ENCODE measurements at regions not wholly inside any gene's neighbourhood (a gene's known extent, or its start where the extent isn't known, plus 50 kb on each side); places are given as distances from the start of the nearest gene placed in this dataset.
"Not testable (repeated sequence)": the region's sequence is repeated elsewhere in the genome, so short reads cannot be mapped to it uniquely, and the experiment has no call there.

DNA sequence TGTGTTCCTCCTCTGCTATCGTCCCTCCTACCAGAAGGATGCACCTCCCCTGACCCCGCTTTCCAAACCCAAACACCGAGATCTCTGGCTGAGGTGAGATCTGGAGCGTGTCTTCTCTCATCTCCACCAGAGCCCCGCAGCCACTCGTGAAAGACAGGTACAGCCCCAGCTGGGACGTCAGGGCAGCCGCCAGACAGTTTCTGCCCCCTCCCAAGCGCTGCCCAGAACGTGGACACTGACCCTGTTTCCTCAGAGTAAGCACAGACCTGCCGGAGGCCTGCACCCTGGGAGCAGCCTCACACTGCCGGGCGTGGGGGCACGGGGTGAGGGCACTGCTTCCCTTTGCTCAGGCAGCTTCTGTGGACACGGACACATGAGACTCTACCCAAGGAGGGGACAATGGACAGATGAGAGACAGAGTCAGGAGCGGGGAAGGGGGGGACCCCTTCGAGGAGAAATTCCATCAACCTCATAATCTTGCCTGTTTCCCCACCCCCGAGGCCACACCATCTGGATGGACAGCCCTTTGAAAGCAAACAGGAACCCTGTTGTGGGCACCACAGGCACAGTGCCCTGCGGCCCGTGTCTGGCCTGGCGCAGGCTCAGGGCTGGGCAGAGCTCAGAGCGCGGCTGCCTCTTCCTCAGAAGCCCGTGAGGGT lies 210.6 kb downstream of the DLL1 start:
- no peak for DNase-seq

DNA sequence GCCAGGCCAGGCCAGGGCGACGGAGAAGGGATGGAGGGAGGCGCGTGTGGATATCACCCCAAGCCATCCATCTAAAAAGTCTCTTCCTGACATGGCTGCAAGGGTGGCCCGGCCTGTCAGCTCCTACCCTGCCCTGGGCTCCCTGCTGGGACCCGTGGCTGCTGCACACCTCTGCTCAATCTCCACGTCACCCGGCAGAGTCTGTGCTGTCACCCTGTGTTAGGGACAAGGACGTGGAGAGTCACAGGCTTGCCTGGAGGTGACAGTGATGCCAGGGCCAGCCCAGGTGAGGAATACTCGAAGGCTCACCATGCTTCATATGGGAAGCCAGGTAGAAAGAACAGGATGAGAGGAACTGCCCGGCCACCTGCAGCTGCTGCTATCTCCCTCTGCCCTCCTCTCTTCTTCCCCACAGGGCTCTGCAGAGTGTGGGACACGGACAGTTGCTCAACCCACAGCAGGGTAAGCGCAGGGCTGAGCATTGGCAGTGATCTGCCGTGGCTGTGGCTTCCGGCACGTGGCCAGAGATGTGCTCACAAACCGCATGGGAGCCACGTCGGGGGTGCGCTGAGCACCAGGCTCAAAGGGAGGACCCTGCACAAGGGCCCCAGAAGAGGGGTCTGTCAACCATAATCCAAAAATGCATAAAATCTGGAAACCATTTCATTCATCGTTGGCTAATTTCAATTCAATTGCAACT lies 214.3 kb downstream of the DLL1 start:
- no peak for DNase-seq

DNA sequence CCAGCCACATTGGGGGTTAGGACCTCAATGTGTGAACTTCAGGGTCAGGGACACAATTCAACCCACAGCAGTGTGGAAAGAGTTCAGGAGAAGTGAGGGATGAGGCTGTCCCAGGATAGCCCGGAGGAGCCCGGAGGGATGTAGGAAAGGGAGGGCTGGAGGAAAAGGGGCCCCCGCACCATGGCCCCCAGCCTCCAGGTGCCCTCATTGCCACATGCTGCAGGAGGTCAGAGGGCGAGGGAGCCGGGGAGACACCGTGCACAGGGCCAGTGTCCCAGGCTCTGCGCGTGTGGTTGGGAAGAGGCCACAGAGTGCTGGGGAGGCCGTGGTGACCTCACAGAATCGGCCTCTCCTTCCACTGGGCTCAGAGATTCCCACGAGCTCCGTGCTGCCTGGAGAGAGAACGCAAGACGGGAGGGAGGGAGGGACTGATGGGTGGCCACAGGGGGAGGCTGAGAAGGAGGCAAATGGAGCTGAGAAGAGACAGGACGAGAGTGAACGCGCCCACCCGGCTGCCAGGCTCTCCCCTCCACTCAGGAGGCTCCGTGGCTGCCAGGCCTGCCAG lies 215.1 kb downstream of the DLL1 start:
- no peak for DNase-seq

DNA sequence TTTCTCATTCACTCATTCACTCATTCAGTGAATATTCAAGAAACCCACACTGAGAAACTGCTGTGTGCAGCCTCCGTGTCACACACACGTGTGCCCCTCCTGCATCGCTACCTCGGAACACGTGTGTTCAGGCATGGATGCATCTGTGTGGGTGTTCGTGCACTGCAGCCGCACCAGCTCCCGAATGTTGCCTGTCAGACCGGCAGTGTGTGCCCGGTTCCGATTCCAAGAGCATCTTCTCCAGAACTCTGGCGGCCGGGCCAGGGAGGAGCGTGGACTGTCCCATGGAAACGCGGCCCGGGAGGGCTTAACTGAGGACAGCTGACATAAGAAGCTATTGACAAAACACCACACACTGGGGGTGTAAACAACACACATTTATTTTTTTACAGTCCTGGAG lies 216.0 kb downstream of the DLL1 start:
- DNase-seq, result no peak

DNA sequence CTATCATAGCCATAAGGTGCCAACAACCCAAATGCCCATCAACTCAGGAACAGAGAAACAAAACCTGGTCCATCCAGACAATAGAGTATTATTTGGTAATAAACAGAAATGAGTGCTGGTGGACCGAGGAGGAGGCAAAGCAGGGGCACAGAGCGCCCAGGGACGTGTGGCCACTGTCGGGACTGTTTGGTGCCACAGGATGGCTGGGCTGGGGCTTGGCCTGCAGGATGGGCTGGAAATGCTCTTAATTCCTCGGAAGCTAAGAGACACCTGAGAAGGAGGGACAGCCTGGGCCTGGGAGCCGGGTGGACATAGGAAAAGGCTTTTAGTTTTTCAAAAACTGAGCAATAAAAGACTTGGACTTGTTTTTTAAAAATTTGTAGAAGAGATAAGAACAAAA lies 216.4 kb downstream of the DLL1 start:
- DNase-seq, result no peak

DNA sequence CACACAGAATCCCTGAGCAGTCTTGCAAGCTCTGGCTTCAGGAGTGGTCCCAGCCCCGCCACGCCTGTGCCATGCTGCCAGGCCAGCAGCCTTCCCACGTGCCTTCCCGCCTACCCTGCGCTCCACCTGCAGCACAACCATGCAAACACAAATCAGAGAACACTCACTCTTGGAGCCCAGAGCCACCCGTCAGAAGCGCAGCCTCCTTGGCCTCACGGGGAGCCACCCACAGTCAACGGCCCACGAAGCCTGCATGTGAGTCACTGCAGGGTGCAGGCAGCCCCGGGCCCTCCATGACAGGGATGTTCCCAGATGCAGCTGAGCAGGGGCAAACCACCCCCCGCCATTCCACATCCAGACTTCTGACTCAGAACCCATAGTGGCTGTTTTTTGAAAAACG lies 217.0 kb downstream of the DLL1 start:
- DNase-seq, result no peak

DNA sequence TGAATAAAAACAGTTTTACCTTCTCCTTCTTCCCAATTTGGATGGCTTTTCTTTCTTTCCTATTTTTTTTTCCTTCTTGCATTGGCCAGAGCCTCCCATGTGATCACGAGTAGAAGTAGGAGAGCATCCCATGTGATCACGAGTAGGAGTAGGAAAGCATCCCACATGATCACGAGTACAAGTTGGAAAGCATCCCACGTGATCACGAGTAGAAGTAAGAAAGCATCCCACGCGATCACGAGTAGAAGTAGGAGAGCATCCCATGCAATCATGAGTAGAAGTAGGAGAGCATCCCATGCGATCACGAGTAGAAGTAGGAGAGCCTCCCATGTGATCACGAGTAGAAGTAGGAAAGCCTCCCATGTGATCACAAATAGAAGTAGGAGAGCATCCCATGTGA lies 218.6 kb downstream of the DLL1 start:
- no peak for DNase-seq

DNA sequence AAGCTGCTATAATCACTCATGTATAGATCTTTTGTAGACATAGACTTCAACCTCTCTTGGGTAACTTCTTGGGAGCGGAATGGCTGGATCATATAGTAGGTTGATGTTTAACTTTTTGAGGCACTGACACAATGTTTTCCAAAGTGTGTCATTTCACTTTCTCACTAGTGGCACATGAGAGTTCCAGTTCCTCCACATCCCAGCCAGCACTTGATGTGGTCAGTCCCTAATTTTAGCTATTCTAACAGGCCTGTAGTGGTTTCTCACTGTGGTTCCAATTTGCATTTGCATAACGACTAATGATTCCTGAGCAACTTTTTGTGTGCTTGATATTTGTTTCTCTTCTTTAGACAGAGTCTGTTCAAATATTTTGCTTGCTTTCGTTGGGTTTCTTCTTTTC lies 221.3 kb downstream of the DLL1 start:
- no peak for DNase-seq

DNA sequence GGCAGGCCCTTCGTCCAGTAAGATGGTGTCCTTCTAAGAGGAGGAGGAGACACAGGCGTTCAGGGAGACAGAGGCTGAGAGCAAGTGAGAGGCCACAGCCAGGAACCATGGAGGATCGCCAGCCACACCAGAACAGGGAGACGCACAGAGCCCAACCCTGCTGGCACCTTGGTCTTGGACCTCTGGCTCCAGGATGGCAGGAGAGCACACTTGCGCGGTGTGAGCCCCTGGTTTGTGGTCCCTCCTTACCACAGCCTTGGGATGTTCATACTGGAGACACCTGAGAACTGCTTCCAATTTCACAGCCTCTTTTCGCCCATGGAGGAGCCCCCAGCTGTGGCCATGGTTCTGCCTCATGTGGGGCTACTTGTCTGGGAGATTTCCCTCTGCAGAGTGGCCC lies 222.4 kb downstream of the DLL1 start:
- no peak for DNase-seq

DNA sequence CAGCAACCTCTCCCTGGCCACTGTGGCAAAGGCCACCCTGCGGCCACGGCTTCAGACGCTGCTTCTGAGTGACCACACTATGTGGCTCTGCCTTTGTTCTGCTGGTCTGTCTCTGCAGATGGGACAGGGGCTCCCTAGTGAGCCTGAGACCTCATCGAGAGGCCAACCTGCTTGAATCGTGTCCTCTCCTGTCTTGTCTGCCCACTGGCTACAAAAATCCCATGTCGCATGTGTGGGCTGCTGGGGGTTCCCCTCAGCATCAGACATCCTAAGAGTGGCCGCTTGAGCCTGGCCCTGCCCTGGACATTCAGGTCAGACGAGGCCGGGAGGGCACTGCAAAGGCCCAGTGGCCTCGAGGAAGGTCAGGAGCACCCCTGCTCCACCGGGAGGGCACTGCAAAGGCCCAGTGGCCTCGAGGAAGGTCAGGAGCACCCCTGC lies 222.9 kb downstream of the DLL1 start:
- DNase-seq, result no peak

DNA sequence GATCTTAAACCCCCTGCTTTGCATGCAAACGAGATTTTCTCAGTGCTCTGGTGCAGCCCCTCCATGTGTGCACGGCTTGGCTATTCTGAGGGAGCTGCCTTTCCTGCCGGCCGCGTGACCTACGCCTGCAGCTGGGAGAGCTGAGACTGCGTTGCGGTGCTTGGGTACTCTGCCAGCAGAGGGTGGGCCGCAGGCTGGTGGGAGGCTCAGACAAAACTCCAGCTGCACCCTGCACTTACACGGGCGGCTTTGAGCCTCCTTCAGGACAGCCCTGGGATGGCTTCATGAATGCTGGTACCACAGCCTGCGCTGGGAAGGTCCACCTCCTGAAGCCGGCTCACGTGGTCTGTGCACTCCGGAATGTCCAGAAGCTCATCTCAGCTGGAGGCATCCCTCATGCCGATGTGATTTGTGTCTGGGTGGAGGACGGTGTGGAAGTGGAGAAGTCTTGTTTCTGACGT lies 223.7 kb downstream of the DLL1 start:
- no peak for DNase-seq

DNA sequence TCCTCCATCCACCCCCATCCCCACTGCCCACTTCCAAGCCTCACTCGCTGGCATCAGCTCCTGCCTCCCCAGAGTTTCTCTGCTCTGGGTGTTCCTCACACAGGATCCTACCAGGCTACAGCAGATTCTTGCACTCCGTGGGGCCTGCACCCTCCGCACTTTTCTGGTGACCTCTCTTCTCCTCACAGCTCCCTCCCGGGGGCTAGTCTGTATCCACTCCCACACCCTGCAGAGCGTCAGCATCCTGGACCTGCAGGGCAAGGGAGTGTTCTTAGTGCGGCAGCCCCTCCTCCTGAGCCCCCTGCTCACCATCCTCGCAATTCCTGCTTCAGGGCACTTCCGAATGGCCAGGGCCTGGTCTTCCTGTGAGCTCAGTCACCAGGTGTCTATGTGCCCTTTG lies 224.2 kb downstream of the DLL1 start:
- DNase-seq, result no peak

DNA sequence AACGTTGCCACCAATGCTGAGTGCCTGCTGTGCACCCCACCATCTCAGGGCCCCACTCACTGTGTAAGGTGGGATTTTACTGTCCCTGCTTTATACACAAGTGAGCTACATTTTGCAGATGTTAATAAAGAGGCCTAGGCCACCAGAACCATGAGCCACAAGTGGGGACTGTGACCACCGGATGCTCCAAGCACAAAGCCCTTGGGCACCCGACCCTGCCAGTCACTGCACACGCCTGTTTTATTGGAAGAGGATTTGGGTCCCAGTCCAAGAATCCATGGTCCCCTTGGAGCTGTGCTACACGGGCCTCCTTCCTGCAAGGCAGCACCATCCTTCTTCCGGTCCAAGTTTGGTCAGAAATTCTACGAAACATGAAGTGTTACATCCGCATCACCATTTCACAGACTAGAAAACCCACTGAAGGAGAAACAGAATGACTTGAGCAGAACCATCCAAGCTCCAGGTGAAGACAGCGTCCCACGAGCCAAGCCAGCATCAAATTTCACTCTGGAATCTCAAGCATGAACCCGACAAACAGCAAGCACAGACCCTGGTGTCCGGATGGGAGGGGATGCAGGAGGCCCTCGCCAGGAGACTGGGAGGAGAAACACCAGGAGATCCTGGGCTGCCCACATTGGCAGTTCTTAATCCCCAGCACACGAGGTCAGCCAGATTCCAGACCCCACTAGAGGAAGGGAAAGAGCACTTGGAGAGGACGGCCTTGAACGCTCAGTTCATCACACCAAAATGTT lies 226.9 kb downstream of the DLL1 start:
- no peak for DNase-seq

DNA sequence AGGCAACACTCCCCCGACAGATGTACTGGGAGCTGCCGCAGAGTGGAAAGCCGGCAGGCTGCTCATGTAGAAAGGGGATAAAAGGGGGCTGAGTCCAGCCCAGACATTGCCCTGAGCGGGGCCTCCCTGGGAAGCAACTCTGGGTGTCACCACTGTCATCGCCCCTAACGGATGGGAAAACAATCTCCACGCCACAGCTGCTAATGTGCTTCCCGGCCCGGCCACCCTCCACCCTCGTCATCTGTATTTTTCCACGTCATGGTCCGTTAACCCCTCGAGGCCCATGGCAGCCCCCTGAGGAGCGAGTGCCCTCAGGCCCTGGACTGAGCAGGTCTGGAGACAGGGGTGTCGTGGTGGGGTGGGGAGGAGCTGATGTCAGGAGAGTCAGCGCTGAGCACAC lies 227.4 kb downstream of the DLL1 start:
- no peak for DNase-seq

DNA sequence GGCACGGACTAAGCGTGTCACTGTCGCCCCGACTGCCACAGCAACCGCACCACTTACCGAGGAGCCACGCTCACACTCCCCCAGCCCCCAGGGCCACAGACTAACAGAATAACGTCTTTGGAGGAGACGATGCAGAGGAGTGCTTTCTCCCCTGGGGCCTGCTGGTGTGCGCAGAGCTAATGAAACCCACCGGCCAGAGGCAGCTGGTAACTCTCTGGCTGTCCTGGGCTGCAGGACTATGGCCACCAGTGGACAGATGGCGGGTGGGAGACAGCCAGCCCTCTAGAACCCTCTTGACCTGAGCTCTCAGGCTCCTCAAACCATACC lies 228.0 kb downstream of the DLL1 start:
- no peak for DNase-seq

DNA sequence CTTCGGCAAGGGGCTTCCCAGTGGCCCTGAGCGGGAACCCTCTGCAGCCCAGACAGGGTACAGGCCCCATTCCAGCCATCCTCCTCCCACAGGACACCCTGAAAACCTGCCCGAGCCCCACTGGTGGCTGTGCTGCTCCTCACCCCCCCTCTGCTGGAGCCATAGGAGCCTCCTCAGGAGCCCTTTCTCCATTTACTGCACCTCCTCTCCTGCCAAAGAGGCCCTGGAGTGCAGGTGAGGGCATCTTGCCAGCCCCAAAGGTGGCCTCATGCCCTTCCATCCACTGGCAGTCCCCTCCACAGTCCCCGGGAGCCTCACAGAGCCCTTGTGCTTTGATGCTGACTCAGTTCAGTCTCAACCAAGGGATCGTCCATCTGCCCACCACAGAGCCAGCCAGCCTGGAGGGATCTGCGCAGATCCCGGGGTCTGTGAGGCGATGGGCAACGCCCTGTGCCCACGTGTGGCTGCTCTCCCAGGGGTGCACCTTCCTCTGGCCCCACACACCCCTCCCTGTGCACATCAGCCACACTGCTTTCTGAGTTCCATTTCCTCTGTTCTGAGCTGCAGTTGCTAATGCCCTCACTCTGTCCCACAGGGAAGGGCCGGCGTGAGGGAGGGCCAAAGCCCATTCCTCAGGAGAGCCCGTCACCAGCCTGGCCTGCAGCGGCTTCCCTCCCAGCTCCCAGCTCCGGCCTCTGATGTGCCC lies 228.5 kb downstream of the DLL1 start:
- no peak for DNase-seq

DNA sequence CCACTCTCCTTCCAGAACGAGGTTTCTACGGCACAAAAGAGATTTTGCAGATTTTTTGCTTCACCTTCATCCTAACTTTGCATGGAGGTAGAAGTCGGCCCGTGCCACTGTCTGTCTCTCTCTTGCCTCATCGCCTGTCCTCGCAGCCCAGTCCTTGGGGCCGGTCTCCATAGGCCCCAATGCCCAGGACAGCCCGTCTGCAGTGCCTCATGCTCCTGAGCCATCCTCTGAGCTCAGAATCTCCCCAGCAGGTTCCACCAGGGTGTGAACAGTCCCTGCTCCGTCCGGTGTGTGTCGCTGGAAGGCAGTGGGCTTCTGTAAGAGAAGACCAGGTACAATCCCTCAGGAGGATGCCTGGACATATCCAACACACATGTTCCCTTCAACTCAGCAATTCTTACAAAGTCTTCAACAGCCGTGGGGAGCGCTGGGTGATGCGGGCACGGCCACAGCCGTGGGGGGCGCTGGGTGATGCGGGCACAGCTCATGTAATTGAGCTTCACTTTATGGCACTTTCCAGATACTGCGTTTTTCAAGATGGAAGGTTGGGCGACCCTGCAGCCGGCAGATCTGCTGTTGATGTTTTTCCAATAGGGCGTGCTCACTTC lies 231.9 kb downstream of the DLL1 start:
- DNase-seq, result no peak

DNA sequence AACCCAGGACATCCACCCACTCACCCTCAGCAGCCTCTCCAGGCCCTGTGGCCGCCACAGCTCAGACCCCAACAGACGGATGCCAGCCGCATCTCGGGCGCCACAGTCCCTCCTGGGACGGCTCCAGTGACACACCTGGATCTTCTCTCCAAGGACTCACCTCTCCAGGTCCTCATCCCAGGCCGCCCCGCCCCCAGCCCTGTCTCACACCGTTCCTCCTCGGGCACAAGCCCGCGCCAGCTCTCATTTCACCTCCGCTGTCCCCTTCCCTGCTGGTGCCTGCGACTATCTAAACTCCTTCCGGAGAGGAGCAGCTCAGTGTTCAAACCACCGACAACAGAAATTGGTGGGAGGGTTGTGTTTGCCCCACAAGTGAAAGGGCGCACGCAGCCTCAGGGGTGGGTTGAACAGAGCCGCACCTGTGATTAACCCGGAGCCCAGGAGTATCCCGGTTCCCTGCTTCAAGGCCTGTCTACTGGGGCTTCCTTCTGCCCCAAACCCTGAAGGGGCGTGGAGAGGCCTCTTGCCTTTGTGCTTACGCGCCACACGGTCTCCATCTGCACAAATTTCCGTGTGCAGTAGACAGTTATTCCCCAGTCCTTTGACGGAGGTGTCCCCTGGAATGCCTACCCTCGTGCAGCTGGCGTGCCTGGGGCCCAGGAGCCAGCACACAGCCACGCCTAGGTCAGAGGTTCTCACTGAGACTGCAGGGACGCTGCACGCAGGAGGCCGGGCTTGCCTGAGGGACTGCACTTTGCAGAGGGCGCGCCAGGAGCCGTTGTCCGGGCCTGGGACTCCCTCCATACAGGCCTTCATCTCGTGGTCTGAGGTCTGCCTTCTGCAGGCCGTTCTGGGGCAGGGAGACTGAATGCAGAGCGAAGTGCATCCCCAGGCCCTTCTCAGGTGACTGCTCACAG lies 232.7 kb downstream of the DLL1 start:
- DNase-seq, result no peak

DNA sequence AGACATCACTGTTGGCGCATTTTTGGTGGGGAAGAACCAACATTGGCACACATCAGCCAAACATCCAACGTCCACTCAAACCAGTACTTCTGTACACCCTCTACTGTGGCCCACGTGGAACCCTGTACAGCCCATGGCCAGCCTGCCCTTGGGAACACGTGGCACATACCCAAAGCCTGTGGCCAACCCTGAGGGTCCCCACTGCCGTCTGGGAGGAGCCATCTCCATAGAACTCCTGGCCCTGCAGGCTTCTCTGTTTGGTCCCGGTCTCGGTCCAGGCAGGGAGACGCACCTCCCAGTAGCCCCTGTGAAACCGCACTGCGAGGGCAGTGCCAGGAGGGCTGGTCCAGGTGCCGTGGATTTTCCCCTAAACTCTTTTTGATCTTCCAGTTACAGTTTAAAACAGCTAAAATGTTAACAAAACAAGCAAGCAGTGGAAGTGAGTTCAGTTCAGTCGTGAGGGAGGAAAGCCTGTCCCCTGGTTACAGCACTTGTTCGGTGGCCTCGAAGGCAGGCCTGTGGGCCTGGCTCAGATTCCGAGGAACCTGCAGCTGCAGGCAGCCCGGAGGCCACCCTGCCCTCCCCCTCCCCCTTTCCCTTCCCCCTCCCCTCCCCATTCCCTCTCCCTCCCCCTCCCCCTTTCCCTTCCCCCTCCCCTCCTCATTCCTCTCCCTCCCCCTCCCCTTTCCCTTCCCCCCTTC lies 233.7 kb downstream of the DLL1 start:
- DNase-seq, result no peak

DNA sequence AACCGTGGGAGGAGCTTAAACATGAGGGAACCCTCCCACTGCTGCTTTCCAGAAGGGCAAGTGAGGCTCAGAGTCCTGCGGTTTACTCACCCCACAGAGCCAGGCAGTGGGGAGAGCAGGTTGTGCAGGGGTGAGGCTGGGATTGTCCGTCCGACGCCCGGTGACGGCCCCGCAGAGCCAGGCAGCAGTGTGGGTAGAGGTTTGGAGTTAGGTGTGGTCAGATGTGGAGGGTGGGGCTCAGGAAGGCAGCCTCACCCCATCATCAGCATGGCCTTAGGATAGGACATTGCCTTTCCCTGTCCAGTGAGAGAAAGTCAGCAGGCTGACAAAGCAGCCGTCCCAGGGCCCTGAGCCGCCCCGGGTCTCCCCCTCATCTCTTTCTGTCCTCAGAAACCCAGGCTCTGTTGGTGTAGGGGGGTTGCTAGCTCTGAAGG lies 234.6 kb downstream of the DLL1 start:
- no peak for DNase-seq

DNA sequence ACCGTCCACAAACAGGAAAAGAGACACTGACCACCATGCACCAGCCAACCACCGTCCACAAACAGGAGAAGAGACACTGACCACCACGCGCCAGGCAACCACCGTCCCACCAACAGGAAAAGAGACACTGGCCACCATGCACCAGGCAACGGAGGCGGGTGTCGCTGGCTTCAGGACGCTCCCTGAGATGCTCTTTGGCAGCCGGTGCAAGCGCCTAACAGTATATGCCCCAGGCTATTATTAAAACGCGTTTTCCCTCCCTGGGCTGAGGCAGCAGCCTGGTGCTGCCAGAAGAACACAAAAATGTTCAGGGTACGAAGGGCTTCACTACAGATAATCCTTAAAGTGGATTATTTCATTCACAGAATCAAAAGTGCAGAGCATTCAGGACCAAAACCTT lies 235.1 kb downstream of the DLL1 start:
- not testable (repeated sequence) for DNase-seq

Measured in T-helper 9 cell (primary cell).